Heart left ventricle (tissue), 16 donors: ENCODE measurements at regions not wholly inside any gene's neighbourhood (a gene's known extent, or its start where the extent isn't known, plus 50 kb on each side); places are given as distances from the start of the nearest gene placed in this dataset.

Experiments
- ATAC-seq, 4 donors: fragments of 200-7000 bp; cut with Tn5 transposase; one replicate each; pipeline ENCODE4 v1.9.1; 2020 to 2022; ENCODE audit warnings: moderate library complexity in 4 of 4, mild to moderate bottlenecking in 3 of 4, moderate number of reproducible peaks in 1 of 4
- DNase-seq, 5 donors: peaks; one replicate each; pipeline ENCODE4 v3.0.0-alpha.2; 2020
- H3K27ac ChIP-seq, 12 donors: fragments of 200-600 bp; sonication (generic) in 4 of 12; one replicate each; pipeline versions ENCODE4 v1.5.0 to v1.8.0; 2016 to 2022; ENCODE audit warnings: mild to moderate bottlenecking in 2 of 12
- H3K27me3 ChIP-seq, 9 donors: fragments of 200-600 bp; sonication (generic) in 2 of 9; one replicate each; pipeline versions ENCODE4 v1.5.1 to v1.8.0; 2016 to 2022; ENCODE audit warnings: mild to moderate bottlenecking in 3 of 9
- H3K36me3 ChIP-seq, 9 donors: fragments of 200-600 bp; sonication (generic) in 2 of 9; one replicate each; pipeline versions ENCODE4 v1.5.0 to v1.8.0; 2018 to 2022; ENCODE audit warnings: mild to moderate bottlenecking in 2 of 9
- H3K4me1 ChIP-seq, 12 donors: fragments of 200-600 bp; sonication (generic) in 4 of 12; one replicate each; pipeline versions ENCODE4 v1.5.0 to v1.8.0; 2016 to 2022; ENCODE audit warnings: mild to moderate bottlenecking in 3 of 12
- H3K4me3 ChIP-seq, 12 donors: fragments of 200-600 bp; sonication (generic) in 4 of 12; one replicate each; pipeline versions ENCODE4 v1.5.0 to v1.8.0; 2017 to 2022; ENCODE audit warnings: mild to moderate bottlenecking in 9 of 12, moderate library complexity in 4 of 12
- H3K9me3 ChIP-seq, 12 donors: fragments of 200-600 bp; sonication (generic) in 4 of 12; one replicate each; pipeline versions ENCODE4 v1.5.0 to v1.8.0; 2016 to 2022; ENCODE audit warnings: mild to moderate bottlenecking in 1 of 12
- CTCF ChIP-seq, 12 donors: fragments of 200-600 bp; sonication (generic) in 4 of 12; IDR thresholded peaks; one replicate each; pipeline versions ENCODE4 v1.5.0 to v1.8.0; 2018 to 2022; ENCODE audit warnings: antibody characterized with exemption in 12 of 12, mild to moderate bottlenecking in 5 of 12
- POLR2A ChIP-seq, 2 donors: fragments of 450-650 bp; IDR thresholded peaks; one replicate each; pipeline ENCODE4 v1.6.1; 2017; ENCODE audit warnings: antibody characterized with exemption in 2 of 2, mild to moderate bottlenecking in 2 of 2, moderate library complexity in 2 of 2
- WGBS, 4 donors: extraction: QIAGEN DNeasy Blood & Tissue Kit in 2 of 4; methylation state at CpG; one replicate each; pipeline versions ENCODE4 v1.1.5 to v1.1.7; 2013 to 2018; 5-methylcytosine and 5-hydroxymethylcytosine counted together
- intact Hi-C, 10 donors: fragments of 100-400 bp; cut with DNase I; formaldehyde crosslinking; loops; one replicate each; pipeline versions ENCODE4 v1.11.1 to v1.14.2; 2022
- donor health status: ischemic (EF 13 %, LVEDD 7.1; RV severe dilation, severe dysfunction).
- donor health status: healthy with polysubstance abuse.
- donor health status: DM: no; HTN: yes; CAD: no.
- donor health status: DM: no; HTN: no; CAD: no.
- donor health status: ischemic (EF 25% LVEDD 6.9; RV normal size, moderate dysfunction).
- donor health status: ischemic (EF 25% LVEDD 5.7; RV mildly dilated, moderate dysfunction).
- donor health status: healthy.
- donor health status: DM: yes; HTN: yes; CAD: no.
- donor health status: ischemic (EF 35%, LVEDD 5.7; RV mildly dilated, moderate dysfunction).
- donor health status: nonischemic (EF 11% LVEDD 7.7; RV severe dilation, severe dysfunction).
- donor health status: DM: yes; HTN: yes; CAD: no.
- donor health status: PGD.
- donor health status: ischemic (EF 29% LVEDD 5.4; RV normal size, mild dysfunction).
- donor health status: nonischemic (EF 23%, LVEDD 6.1; RV moderate dilation, normal function).

GRCh38 chr1:238205045-238205662, 314.4 kb upstream of the ZP4 start:
- intact Hi-C loops: no loop called here
- H3K4me3 ChIP-seq: no peak overlapping the region
- H3K36me3 ChIP-seq: no peaks in the 10 kb centered on the region
- H3K27ac ChIP-seq: no peak overlapping the region
- H3K4me1 ChIP-seq: no peaks in the 10 kb centered on the region
- H3K27me3 ChIP-seq: no peaks in the 10 kb centered on the region
- ATAC-seq: no peak
- no peak for TF ChIP-seq CTCF (IDR thresholded peaks at IDR 0.05)
- no peak for TF ChIP-seq POLR2A (IDR thresholded peaks at IDR 0.05)
- no peak for DNase-seq
- 48 to 60% (median 57%) methylated on average over 2 of the region's 2 CpGs for WGBS, 4 donors
- H3K9me3 ChIP-seq: peaks cover 0 to 11% (median 0%) of the 10 kb centered on the region in 12 donors

- no peaks in the 10 kb centered on the region for H3K4me1 ChIP-seq
- DNase-seq (no peak), ATAC-seq (no peak)
- no peak overlapping the region for H3K4me3 ChIP-seq
- no peak overlapping the region for H3K27ac ChIP-seq
- peaks cover 0 to 7% (median 0%) of the 10 kb centered on the region in 12 donors for H3K9me3 ChIP-seq
- TF ChIP-seq CTCF (IDR thresholded peaks at IDR 0.05) (no peak), POLR2A (IDR thresholded peaks at IDR 0.05) (no peak)
- WGBS, 4 donors: 54 to 72% (median 59%) methylated on average over 2 of the region's 2 CpGs
- H3K36me3 ChIP-seq: no peaks in the 10 kb centered on the region
- no peaks in the 10 kb centered on the region for H3K27me3 ChIP-seq
- intact Hi-C loops: no loop called here
Measured at GRCh38 chr1:238201992-238202391, 311.3 kb upstream of the ZP4 start.

GRCh38 chr1:238199325-238199724, 308.6 kb upstream of the ZP4 start:
- Histone ChIP-seq H3K27ac (no peak overlapping the region), H3K9me3 (peaks cover 0 to 6% (median 0%) of the 10 kb centered on the region in 12 donors), H3K27me3 (no peaks in the 10 kb centered on the region), H3K36me3 (no peaks in the 10 kb centered on the region), H3K4me1 (no peaks in the 10 kb centered on the region), H3K4me3 (no peak overlapping the region)
- intact Hi-C loops: no loop called here
- TF ChIP-seq CTCF (IDR thresholded peaks at IDR 0.05) (no peak), POLR2A (IDR thresholded peaks at IDR 0.05) (no peak)
- no peak for DNase-seq
- 49 to 52% (median 50%) methylated on average over 1 of the region's 1 CpG for WGBS, 4 donors
- no peak for ATAC-seq

GRCh38 chr1:238196516-238196915, 305.8 kb upstream of the ZP4 start:
- no peaks in the 10 kb centered on the region for H3K36me3 ChIP-seq
- H3K27ac ChIP-seq: no peak overlapping the region
- DNase-seq (no peak), ATAC-seq (no peak)
- intact Hi-C loops: no loop called here
- H3K9me3 ChIP-seq: peaks cover 0 to 4% (median 0%) of the 10 kb centered on the region in 12 donors
- WGBS, 4 donors: 89 to 94% (median 91%) methylated on average over 1 of the region's 1 CpG
- TF ChIP-seq CTCF (IDR thresholded peaks at IDR 0.05): no peak
- TF ChIP-seq POLR2A (IDR thresholded peaks at IDR 0.05): no peak
- no peaks in the 10 kb centered on the region for H3K4me1 ChIP-seq
- H3K4me3 ChIP-seq: no peak overlapping the region
- H3K27me3 ChIP-seq: no peaks in the 10 kb centered on the region
